22Rv1 (cell line): ENCODE measurements at regions not wholly inside any gene's neighbourhood (a gene's known extent, or its start where the extent isn't known, plus 50 kb on each side); places are given as distances from the start of the nearest gene placed in this dataset.
"Not testable (repeated sequence)": the region's sequence is repeated elsewhere in the genome, so short reads cannot be mapped to it uniquely, and the experiment has no call there.

Source experiments
- H3K27ac ChIP-seq: fragments of 450-650 bp; 2 replicates; pipeline ENCODE4 v1.5.1; 2017
- ZFX ChIP-seq: fragments of 450-650 bp; IDR thresholded peaks from 2 replicates; pipeline ENCODE4 v1.6.1; 2017; ENCODE audit warnings: antibody characterized with exemption, borderline replicate concordance
- TF ChIP-seq, protein P1 (sequence below): fragments of 450-650 bp; IDR thresholded peaks from 2 replicates; pipeline ENCODE4 v1.5.1; 2017; ENCODE audit warnings: mild to moderate bottlenecking

DNA sequence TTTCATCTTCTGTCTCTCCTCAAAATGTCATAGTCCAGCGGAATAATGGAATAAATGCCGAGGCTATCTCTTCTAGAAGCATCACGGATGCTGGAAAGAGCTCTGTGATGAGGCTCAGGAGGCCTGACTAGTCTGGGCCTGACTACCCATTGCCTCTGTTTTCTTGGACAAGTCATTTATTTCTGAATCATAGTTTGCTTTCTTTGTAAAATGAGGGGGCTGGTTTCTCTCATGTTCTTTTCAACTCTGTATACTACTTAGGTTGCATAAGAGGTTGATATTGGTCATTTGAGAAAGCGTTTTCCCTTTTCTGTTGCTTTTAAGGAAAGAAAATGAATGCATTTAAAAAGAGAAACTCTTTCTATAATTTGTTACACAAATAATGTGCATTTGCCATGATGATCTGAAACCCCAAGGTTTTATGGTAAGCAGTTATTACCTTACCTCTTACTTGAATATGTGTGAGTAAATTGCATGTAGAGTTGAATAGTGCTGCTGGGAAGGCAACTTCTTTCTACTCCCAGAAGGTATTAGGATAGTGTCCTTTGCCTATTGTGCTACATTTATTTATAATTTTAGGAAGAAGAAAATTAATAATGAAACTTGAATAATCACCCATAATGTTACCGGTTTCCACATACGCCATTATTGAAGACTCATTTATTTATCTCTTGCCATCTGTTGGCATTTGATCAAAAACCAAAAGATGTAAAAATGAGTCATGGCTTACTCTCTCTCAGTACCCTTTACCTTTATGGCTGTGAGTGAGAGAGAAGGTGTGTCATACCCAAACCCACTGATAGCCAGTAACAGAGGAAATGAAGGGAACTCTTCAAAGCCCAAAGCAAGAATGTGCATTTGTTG lies 179.1 kb downstream of the FASLG start:
- TF ChIP-seq ZFX: no peak
- TF ChIP-seq, protein P1, sequence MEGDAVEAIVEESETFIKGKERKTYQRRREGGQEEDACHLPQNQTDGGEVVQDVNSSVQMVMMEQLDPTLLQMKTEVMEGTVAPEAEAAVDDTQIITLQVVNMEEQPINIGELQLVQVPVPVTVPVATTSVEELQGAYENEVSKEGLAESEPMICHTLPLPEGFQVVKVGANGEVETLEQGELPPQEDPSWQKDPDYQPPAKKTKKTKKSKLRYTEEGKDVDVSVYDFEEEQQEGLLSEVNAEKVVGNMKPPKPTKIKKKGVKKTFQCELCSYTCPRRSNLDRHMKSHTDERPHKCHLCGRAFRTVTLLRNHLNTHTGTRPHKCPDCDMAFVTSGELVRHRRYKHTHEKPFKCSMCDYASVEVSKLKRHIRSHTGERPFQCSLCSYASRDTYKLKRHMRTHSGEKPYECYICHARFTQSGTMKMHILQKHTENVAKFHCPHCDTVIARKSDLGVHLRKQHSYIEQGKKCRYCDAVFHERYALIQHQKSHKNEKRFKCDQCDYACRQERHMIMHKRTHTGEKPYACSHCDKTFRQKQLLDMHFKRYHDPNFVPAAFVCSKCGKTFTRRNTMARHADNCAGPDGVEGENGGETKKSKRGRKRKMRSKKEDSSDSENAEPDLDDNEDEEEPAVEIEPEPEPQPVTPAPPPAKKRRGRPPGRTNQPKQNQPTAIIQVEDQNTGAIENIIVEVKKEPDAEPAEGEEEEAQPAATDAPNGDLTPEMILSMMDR: no peak
- no peak overlapping the region for H3K27ac ChIP-seq

GRCh38 chr1:172838680-172839313 lies 179.9 kb downstream of the FASLG start:
- TF ChIP-seq ZFX: no peak
- TF ChIP-seq, protein P1: no peak
- H3K27ac ChIP-seq: no peak overlapping the region

GRCh38 chr1:172839639-172840038 lies 180.7 kb downstream of the FASLG start:
- H3K27ac ChIP-seq: not testable (repeated sequence)

DNA sequence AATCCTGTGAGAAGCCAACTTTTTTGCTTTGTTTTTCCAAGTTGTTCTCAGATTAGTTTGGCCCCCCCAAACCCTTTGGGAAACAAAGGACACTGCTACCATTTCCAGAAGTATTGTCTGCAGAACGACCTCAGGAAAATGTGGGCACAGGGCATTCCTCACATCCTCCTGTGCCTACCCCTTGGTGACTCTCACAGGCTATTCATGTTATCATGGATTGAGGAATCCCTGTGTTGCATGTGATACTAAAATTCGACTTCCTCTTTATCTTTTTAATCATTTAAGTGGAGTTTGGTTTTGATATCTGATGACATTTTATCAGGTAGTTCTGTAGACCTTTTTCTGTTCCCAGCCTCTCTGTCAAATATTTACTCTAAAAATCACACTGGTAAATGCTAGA lies 184.5 kb downstream of the FASLG start:
- TF ChIP-seq, protein P1: no peak
- no peak for TF ChIP-seq ZFX
- H3K27ac ChIP-seq: no peak overlapping the region

- H3K27ac ChIP-seq: no peak overlapping the region
- TF ChIP-seq ZFX: no peak
- TF ChIP-seq, protein P1: no peak
Observed at GRCh38 chr1:172845371-172845770, 186.5 kb downstream of the FASLG start.

GRCh38 chr1:172845865-172846264 lies 187.0 kb downstream of the FASLG start:
- TF ChIP-seq, protein P1: no peak
- TF ChIP-seq ZFX: no peak

GRCh38 chr1:172847814-172848213 lies 188.9 kb downstream of the FASLG start:
- not testable (repeated sequence) for H3K27ac ChIP-seq

More at GRCh38 chr1:172845865-172846264, 187.0 kb downstream of the FASLG start:
- no peak overlapping the region for H3K27ac ChIP-seq

- TF ChIP-seq, protein P1: no peak
- TF ChIP-seq ZFX: no peak
Observed at GRCh38 chr1:172849653-172850052, 190.8 kb downstream of the FASLG start.

More at GRCh38 chr1:172849653-172850052, 190.8 kb downstream of the FASLG start:
- no peak overlapping the region for H3K27ac ChIP-seq
